DMS 273 (cell line): ENCODE measurements at regions not wholly inside any gene's neighbourhood (a gene's known extent, or its start where the extent isn't known, plus 50 kb on each side); places are given as distances from the start of the nearest gene placed in this dataset.
"Not testable (repeated sequence)": the region's sequence is repeated elsewhere in the genome, so short reads cannot be mapped to it uniquely, and the experiment has no call there.

Experiments used
- DNase-seq: peaks from one replicate; lab custom pipeline; 2025; ENCODE audit not compliant: unreplicated experiment; lab: John Stamatoyannopoulos, UW

DNA sequence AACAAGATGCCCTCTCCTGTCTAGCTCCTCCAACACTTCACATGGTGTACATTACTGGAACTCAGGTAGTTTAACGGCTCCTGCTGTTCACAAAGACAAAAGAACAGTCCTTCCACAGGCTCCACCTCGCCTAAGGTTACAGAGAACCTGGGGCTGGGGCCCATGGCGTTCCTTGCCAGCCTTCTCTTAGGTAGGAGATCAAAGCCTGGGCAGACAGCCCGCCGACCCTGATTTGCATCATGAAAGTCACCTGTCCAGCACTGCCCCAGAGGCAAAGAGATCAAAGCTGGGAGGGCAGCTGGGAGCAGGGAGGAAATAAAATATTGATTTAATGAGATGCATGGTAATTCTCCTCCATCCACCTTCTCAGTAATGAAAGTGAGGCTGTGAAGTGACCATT, 115.0 kb upstream of the SLIT3 start:
- no peak for DNase-seq

DNA sequence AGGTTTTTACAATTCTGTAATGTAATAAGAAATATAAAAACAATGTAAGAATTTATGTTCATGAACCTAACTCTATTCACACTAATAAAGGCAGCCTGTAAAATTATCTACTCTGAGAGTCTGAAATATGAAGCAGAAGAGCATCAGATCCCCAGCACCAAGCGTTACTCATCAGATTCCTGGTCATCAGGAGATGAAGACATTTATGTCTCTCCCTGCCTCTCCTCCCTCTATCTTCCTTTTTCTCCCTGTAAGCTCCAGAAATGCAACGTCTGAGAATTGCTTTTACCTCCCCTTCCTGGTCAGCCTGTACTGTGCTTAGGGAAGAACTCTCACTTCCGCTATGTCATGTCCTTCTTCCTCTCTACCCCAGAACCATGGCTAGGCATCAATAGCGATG, 114.4 kb upstream of the SLIT3 start:
- DNase-seq = no peak

DNA sequence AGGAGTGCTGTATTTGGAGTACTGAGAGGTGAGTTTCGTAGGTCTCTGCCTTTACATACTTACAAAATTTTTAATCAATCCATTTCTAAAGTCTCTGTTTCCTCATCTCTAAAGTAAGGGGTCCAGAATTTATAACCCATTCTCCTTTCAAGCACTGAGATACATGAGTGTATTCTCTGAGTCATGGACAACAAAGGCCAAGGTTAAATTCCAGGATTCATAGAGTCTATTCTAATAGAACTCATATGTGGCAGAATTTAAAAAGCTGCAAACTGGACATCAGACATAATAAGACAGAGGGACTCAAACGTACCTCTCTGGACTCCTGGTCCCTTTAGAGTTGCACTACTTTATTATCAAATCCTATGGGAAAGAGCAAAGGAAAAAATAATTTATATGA, 112.5 kb upstream of the SLIT3 start:
- no peak for DNase-seq

DNA sequence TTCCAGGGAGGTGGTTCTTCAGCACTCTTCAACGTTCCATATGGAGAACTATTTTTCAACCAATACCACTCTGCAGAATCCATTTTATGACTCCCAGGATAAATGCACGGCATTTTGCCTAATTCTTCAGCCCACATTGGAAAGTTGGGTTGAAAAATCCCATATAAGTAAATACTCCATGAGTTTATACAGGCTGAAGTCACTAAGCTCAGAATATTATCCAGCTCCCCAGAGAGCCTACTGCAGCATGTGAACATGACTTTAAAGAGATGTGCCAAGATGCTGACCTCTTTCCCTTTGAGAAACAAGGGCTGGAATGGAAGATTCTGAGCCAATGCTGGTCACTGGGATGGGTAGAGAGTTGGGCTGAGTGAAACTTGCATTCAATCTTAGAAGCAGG, 111.9 kb upstream of the SLIT3 start:
- no peak for DNase-seq

DNA sequence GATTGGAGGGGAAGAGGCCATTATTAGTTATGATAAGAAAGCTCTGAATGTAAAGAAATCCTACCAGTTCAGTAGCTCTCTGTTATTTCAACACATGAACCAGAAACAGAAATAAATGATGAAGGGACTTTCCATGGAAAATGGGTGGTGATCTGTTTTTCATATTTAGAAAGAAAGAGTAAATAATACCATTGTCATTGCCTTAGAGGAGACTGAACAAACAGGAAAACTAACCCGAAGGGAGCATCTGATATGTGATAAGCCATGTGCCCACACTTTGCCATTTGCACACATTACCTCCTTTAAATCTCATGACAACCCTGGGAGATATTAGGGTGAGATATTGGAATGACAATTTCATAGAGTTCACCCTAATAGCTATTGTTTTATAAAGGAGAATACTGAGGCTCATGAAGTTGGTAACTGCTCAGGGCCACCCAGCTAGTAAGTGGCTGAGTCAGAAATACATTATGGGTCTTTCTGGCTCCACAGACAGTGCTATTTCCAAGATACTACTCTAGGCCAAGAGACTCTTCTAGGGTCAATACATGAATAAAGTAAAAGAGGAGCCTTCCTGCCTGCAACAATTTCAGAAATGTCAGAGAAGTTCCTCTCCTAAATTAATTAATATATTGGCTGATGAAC, 111.0 kb upstream of the SLIT3 start:
- DNase-seq = no peak

DNA sequence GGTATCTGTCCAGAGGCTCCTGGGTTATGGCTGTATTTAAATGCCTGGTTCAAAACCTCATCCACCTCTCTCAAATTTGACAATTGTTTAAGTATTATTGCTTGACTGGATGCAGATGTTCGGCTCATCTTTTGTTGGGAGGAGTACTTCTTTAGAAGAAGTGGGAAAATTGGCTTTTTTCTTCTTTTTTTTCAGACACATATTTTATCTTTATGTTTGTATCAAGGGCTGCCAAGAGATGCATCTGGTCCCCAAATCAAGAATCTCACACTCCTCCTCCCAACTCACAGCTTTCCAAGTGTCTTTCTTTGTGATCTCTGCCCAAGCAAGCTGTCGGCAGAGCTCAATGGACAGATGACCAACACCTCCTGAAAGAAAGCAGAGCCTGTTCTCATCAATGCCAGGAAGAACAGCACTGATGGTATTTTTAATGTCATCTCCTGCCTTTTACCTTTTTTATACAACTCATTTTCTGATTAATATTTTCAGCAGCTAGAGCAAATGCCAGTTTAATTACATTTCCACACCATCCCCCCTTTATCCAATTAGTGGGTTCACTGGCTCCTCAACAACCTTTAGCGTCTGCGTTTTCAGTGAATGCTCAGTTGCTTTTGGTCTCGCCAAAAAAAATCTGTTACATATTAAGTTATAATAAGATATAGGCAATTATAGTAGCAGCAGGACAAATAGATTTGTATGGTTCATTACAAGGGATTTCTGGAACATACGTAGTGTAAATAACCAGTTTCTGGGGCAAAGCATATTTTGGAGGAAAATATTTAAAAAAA, 110.3 kb upstream of the SLIT3 start:
- DNase-seq = no peak

DNA sequence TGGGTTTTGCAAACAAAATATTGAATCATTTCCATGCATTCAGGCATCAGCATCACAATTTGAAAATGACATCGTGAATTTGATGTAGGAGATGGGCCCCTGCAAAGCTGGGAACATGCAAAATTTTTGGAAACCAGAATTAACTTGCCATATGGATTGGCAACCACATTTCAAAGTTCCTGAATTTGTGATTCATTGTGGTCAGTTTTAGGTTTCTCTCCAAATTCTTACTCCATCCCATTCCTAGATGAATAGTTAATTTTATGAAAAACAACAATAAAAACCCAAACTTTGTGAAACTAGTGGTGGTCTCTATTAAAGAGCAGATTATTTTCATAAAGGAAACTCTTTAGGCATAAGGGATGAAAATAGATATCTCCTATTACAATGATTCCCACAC, 107.8 kb upstream of the SLIT3 start:
- DNase-seq = no peak

DNA sequence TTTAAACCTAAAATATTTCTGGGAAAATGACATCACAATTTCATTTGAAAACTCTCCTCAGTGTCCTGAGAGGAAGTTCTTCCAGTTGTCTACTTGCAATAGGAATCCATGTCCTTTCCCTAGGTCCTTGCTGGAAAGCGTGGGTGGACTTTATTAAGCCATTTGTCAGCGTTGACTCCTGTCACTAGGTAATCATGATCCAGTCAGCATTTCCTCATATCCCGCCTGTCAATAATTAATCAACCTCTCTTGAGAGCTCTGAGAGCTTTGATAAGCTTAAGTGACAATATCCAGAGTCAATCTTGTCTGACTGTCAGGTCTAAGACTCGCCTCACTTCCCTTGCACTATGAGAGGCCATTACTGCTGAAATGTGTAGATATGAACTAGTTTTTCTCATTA, 107.2 kb upstream of the SLIT3 start:
- no peak for DNase-seq

DNA sequence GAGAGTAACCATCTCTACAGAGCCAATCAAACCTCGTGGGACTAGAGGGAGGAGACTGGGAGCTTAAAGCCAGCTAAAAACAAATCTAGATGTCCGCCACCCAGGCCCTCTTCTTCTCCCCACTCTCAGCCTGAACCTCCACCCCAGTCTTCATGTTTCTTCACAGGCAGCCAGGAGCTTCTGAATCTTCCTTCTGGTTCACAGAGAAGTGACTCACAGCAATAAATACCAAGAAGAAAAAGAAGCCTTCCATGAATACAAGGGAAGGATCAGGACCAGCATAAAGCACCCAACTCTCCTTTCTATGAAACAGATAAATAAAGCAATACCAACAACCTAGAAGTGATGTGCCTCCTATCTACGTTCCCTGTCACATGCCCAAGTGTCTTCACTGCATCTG, 103.3 kb upstream of the SLIT3 start:
- DNase-seq = no peak

DNA sequence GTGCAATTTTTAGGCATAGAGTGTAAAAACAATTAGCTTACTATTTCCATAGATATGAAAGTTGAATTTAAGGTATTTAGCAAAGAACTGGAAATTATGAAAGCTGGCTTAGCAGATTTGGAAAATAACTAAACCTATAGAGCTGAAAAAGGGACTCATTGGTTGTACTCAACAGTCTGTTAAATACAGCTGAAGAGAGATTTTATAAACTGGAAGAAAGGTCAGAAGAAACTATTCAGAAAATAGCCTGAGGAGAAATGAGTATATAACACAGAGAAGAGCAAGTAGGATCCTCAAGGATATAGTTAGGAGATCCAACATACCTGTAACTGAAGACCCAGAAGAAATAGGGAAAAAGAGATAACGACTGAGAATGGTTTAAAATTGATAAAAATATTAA, 97.6 kb upstream of the SLIT3 start:
- DNase-seq = no peak

DNA sequence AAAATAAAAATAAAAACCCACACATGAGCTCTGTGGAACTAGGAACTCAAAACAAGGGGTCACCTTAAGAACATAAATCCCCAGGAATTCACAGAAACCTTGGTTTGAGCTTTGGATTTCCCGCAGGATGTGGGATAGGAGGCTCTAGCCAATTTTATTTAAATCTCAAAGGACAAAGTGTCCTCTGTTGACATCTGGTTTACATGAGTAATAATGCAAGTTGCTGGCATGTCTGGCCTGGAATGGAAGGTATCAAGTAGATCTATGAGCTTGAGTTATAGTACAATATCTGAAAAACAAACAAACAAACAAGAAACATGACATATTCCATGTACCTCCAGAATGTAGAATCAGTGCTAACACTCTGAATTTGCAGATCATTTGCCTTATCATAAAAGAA, 94.2 kb upstream of the SLIT3 start:
- DNase-seq = no peak

DNA sequence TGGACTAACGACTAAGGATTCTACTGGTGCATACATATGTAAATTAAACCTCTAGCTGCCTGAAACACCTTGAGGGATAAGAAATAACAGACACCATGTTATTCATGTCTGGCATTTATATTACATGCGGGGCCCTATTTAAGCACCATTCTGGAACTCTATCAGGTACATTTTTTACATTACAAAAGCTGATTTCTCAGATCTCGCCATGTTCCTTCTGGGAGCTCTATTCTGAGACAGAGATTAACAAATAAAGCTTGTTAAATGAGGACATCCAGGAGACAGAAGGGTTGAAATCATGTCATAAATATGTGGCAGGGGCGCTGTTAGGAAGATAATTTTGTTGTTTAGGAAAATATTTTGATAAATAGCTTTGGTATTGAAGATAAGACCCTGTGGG, 93.4 kb upstream of the SLIT3 start:
- no peak for DNase-seq

DNA sequence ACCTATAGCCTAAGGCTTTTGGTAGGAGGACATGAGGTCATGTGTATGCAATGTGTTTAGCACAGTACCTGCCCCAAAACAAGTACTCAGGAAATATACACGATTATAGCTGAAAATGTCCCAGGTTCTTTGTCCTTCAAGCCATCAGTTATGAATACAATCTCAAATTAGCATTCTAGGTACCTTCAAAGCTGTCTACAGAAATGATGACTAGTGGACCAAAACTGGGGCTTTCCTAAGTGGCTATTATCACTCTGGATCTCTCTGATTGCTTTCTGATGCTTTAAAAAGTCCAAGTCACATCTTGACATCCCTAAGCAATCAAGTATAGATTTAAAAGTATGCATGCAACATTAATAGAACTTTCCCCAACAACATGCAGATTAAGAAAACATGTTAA, 93.0 kb upstream of the SLIT3 start:
- no peak for DNase-seq

DNA sequence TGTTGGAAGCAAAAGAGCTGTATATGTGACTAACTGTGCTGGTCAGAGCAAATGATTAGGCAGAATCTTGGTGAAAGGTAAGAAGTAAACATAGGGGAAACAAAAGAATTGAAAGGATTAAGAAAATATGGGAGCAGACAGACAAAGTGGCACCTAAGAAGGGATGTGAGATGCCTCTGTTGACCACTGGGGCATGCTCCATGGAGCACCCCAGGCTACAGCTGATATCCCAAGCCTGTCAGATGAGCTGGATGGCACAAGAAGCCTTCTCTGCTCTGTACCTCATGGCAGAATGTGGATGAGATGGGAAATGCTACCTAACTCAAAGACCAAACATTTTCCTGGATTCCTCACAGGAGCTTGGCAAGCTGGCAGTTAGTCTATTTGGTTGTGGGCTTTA, 89.3 kb upstream of the SLIT3 start:
- no peak for DNase-seq

DNA sequence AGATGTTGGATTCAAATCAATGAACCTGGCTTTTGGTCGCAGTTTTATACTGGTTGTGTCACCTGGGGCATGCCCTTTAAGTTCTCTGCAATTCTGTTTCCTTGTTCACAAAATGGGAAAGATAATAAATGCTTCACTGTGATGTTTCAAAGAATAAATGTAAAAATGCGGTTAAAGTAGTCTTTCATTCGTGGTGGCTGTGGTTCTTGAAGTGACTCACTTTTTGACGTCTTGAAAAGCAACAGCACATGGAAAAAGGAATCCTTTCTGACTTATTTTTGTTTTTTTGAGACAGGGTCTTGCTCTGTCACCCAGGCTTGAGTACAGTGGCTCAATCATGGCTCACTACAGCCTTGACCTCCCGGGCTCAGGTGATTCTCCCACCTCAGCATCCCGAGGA, 88.4 kb upstream of the SLIT3 start:
- no peak for DNase-seq

DNA sequence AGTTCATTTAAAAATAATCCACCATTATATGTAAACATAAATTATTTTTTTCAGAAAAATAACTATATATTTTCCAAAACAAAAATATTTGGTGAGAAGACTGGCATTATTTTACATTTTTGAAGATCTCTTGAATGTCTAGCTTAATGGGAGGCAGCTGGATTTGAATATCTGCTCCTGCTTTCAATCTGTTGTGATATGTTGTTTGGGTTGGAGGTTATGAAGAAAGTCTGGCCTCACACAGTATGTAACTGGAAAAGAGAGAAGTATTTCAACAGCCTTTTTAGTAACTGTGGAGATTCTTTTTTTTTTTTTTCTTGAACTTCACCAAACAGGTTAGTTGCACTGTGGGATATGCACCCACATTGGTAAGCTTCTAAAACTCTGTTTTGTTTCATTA, 84.7 kb upstream of the SLIT3 start:
- DNase-seq = no peak

DNA sequence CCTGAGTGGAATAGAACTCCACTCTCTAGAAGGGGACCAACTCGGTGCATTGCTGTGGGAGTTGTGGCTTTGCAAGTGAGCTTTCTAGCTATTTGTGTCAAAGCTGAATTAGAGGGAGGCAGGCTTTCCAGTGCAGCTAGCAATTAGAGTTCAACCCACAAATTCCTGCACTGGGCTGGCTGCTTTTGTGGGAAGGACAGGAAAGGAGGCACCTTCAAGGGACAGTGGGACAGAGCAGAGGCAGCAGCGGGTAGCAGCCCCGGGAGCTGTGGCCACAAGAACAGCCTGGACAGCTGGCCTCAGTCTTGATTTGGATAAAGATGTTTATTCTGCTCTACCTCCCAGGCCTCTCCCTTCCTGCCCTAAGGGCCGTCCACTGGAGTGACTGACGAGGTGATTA, 83.7 kb upstream of the SLIT3 start:
- no peak for DNase-seq

DNA sequence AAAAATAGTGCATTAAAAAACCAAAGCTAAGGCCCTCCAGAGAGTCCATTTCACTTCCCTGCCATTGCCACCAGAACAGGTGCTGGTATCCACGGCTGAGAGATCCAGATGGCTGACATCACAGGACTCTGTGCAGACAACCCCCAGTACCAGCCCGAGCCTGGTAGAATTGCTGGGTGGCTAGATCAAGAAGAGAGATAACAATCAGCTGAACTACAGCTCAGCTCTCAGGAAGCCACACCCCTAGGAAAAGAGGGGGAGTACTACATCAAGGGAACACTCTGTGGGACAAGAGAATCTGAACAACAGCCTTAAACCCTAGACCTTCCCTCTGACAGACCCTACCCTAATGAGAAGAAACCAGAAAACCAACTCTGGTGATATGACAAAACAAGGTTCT, 73.8 kb upstream of the SLIT3 start:
- DNase-seq = peak; percentile 69

DNA sequence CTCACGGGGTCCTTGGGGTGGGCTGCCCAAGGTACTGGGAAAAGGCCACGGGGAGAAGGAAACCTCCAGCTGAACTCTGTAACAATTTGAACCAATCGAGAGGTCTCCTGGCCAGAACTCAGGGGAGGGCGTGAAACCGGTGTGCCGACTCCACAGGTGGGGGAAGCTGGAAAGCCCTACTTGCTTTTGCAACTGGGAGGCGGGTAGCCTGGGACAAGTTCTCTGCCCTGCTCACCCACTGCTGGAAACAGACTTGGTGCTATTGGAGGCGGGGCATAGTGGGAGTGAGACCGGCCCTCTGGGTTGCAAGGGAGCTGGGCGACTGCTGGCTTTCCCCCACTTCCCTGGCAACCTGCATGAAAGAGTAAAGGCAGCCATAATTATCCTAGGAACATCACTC, 73.2 kb upstream of the SLIT3 start:
- peak; percentile 24 for DNase-seq

DNA sequence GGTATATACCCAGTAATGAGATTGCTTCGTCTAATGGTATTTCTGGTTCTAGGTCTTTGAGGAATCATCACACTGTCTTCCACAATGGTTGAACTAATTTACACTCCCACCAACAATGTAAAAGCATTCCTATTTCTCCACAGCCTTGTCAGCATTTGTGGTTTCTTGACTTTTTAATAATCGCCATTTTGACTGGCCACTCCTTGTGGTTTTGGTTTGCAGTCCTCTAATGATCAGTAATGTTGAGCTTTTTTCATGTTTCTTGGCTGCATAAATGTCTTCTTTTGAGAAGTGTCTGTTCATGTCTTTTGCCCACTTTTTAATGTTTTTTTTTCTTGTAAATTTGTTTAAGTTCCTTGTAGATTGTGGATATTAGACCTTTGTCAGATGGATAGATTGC, 70.9 kb upstream of the SLIT3 start:
- DNase-seq = not testable (repeated sequence)

DNA sequence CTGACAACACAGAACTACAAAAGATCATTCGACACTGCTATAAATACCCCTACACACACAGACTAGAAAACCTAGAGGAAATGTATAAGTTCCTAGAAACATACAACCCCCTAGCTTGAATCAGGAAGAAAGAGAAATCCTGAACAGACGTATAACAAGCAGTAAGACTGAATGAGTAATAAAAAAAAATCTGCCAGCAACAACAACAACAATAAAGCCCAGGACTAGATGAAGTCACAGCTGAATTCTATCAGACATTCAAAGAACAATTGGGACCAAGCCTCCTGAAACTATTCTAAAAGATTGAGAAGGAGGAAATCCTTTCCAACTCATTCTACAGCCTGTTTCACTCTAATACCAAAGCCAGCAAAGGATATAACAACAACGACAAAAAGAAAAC, 68.2 kb upstream of the SLIT3 start:
- no peak for DNase-seq

DNA sequence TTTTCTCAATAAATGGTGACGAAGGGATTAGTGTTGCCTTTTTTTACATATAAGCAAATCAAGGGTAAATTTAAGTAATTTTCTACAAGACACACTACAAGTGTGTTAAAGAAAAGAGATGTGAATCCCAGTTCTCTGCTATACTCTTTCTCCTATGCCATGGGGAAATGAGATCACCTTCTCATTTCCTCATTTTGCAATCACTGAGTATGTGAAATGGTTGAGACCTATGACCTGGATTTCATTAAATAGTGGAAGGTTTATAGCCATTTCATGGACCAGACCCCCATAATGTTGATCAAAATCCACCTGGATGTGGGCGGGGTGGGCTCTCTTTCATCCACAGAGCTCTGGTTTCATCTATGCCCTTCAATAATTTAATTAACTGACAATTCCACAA, 66.9 kb upstream of the SLIT3 start:
- no peak for DNase-seq

DNA sequence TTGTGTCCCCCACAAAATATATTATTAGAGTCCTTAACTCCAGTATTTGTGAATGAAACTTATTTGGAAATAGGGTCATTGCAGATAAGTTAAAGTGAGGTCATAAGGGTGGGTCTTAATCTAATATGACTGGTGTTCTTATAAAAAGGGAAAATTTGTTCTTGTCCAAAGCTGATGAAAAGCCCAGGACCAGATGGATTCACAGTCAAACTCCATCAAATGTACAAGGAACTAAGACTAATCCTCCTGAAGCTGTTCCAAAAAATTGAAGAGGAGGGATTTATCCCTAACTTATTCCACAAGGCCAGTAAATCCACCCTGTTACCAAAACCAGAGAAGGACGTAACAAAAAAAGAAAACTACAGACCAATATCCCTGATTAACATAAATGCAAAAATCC, 56.4 kb upstream of the SLIT3 start:
- no peak for DNase-seq
